Left ventricle myocardium inferior (tissue), 1 donor: ENCODE measurements at regions not wholly inside any gene's neighbourhood (a gene's known extent, or its start where the extent isn't known, plus 50 kb on each side); places are given as distances from the start of the nearest gene placed in this dataset.

Source experiments
- DNase-seq: peaks from one replicate; pipeline ENCODE4 v3.0.0-alpha.2; 2020
- H3K27ac ChIP-seq: fragments of 200-600 bp; replicated peaks from 2 replicates; pipeline ENCODE4 v1.8.0; 2021
- H3K27me3 ChIP-seq: fragments of 200-600 bp; 2 replicates; pipeline ENCODE4 v1.8.0; 2021; ENCODE audit warnings: low read depth
- H3K36me3 ChIP-seq: fragments of 200-600 bp; 2 replicates; pipeline ENCODE4 v1.8.0; 2021
- H3K4me1 ChIP-seq: fragments of 200-600 bp; 2 replicates; pipeline ENCODE4 v1.8.0; 2021
- H3K4me3 ChIP-seq: fragments of 200-600 bp; 2 replicates; pipeline ENCODE4 v1.8.0; 2021; ENCODE audit warnings: mild to moderate bottlenecking, moderate library complexity
- H3K9me3 ChIP-seq: fragments of 200-600 bp; replicated peaks from 2 replicates; pipeline ENCODE4 v1.8.0; 2021
- intact Hi-C: fragments of 100-400 bp; cut with micrococcal nuclease; formaldehyde crosslinking; loops from one replicate; pipeline ENCODE4 v1.11.0; 2022
- TF ChIP-seq, protein P1 (sequence below): fragments of 200-600 bp; IDR thresholded peaks from 2 replicates; pipeline ENCODE4 v1.8.0; 2021; ENCODE audit warnings: antibody characterized with exemption, mild to moderate bottlenecking, borderline replicate concordance
- donor health status: DM: no; HTN: yes; CAD: no; lungs with severe emphysema.

GRCh38 chr6:133680994-133681393 is 207.9 kb upstream of the TCF21 start:
- Histone ChIP-seq H3K4me3 (no peak overlapping the region), H3K27ac (no peak overlapping the region), H3K27me3 (peaks cover 4% of the 10 kb centered on the region), H3K36me3 (no peaks in the 10 kb centered on the region), H3K4me1 (no peaks in the 10 kb centered on the region), H3K9me3 (no peaks in the 10 kb centered on the region)
- TF ChIP-seq, protein P1, sequence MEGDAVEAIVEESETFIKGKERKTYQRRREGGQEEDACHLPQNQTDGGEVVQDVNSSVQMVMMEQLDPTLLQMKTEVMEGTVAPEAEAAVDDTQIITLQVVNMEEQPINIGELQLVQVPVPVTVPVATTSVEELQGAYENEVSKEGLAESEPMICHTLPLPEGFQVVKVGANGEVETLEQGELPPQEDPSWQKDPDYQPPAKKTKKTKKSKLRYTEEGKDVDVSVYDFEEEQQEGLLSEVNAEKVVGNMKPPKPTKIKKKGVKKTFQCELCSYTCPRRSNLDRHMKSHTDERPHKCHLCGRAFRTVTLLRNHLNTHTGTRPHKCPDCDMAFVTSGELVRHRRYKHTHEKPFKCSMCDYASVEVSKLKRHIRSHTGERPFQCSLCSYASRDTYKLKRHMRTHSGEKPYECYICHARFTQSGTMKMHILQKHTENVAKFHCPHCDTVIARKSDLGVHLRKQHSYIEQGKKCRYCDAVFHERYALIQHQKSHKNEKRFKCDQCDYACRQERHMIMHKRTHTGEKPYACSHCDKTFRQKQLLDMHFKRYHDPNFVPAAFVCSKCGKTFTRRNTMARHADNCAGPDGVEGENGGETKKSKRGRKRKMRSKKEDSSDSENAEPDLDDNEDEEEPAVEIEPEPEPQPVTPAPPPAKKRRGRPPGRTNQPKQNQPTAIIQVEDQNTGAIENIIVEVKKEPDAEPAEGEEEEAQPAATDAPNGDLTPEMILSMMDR = no peak
- intact Hi-C loops = no loop called here
- no peak for DNase-seq

DNA sequence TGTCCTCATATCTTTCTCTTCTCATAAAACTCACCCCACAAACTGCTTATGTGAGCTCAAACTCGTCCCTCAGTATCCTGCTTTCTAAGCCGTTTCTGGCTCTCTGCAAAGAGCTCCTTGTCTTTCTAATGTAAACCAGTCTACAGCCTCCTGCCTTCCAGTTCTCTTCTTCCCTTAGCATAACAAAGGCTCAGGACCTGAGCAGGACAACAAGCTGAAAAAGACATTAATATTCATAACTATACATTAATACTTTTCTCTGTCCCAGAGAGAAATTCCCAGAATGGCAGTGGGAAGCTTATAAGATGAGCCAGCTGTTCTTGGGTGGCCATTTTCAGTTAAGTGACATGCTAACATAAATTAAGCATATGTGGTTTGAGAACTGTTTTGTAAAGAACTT is 207.0 kb upstream of the TCF21 start:
- TF ChIP-seq, protein P1 = no peak
- H3K9me3 ChIP-seq = no peaks in the 10 kb centered on the region
- H3K27ac ChIP-seq = no peak overlapping the region
- H3K4me3 ChIP-seq = no peak overlapping the region
- DNase-seq = no peak
- H3K4me1 ChIP-seq = no peaks in the 10 kb centered on the region
- H3K27me3 ChIP-seq = peaks cover 4% of the 10 kb centered on the region
- no peaks in the 10 kb centered on the region for H3K36me3 ChIP-seq
- intact Hi-C loops = no loop called here

GRCh38 chr6:133682506-133683307 is 206.2 kb upstream of the TCF21 start:
- H3K9me3 ChIP-seq = no peaks in the 10 kb centered on the region
- H3K27ac ChIP-seq = no peak overlapping the region
- peaks cover 4% of the 10 kb centered on the region for H3K27me3 ChIP-seq
- TF ChIP-seq, protein P1 = no peak
- intact Hi-C loops = no loop called here
- H3K4me3 ChIP-seq = no peak overlapping the region
- DNase-seq = no peak
- H3K4me1 ChIP-seq = no peaks in the 10 kb centered on the region
- H3K36me3 ChIP-seq = no peaks in the 10 kb centered on the region

DNA sequence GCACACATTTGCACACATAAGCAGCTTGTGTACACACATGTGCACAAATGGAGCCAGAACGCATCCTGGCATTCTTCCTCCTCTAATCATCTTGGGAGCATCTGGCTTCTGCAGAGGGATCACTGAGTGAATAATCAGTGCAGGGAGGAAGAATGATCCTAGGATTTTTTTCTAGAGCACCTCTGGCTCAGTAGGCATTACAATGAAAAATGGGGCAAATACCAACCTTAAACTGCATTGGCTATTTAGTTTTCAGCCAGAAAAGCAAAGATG is 205.7 kb upstream of the TCF21 start:
- Histone ChIP-seq H3K4me1 (no peaks in the 10 kb centered on the region), H3K9me3 (no peaks in the 10 kb centered on the region), H3K27ac (no peak overlapping the region), H3K4me3 (no peak overlapping the region), H3K27me3 (peaks cover 4% of the 10 kb centered on the region), H3K36me3 (no peaks in the 10 kb centered on the region)
- intact Hi-C loops = no loop called here
- DNase-seq = no peak
- TF ChIP-seq, protein P1 = no peak

- no peak for DNase-seq
- H3K4me3 ChIP-seq = no peak overlapping the region
- H3K27ac ChIP-seq = no peak overlapping the region
- H3K27me3 ChIP-seq = peaks cover 4% of the 10 kb centered on the region
- no peaks in the 10 kb centered on the region for H3K36me3 ChIP-seq
- TF ChIP-seq, protein P1 = no peak
- no peaks in the 10 kb centered on the region for H3K4me1 ChIP-seq
- no peaks in the 10 kb centered on the region for H3K9me3 ChIP-seq
- intact Hi-C loops = no loop called here
Observed at GRCh38 chr6:133683606-133684005, 205.3 kb upstream of the TCF21 start.
